Femur (tissue), 1 donor: ENCODE measurements at regions not wholly inside any gene's neighbourhood (a gene's known extent, or its start where the extent isn't known, plus 50 kb on each side); places are given as distances from the start of the nearest gene placed in this dataset.

ENCODE experiments used
- DNase-seq: peaks from one replicate; pipeline ENCODE4 v3.0.0-alpha.2; 2017

DNA sequence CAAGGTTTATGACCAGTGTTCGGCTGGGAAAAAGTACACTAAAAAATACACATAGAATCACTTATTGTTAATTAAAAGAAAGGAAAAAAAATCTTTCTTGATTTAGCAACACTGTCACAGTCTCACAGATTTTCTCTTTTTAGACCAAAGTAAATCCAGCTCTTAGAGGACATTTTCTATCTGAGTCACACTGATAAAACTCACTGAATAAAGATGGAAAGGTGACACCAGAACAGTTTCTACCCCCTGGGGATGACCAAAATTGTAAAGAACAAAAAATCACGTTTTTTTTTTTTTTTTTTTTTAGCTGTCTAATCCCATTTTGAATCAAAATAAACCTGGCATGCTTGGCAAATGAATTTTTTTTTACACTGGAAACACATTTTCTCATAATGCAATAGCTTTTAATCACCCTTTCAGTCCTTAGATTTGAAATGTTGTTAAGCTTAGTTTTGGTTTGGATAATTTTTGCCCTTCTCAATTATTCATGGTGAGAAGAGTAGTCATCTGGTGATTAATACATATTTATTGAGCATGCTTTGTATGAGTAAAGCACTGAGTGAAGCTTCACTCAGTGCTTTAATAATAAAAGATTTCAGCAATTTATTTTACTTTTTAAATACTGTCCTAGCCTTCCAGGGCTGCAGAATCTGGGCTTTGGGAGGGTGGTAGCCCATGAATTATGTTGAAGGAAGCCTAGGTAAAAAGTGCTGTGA, 886.3 kb downstream of the SLC4A3 start:
- DNase-seq: no peak

DNA sequence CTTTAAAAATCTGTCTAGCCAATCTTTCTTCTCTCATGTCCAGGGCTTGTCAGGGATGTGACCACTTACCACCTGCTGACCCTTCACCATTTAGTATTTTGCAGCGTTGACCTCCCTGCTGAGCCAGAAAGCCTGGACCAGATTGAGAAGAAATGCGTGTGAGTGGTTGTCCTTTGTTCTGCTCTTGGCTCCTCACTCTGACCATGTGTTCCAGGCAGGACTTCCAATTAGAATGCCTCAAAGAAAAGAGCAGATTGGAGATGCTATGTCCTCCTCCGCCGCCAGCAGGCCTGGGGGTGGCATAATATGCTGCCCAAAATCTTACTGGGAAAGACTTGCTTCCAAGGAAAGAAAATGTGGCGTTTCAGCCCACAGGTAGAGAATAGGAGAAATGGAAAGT, 894.1 kb downstream of the SLC4A3 start:
- DNase-seq: no peak

DNA sequence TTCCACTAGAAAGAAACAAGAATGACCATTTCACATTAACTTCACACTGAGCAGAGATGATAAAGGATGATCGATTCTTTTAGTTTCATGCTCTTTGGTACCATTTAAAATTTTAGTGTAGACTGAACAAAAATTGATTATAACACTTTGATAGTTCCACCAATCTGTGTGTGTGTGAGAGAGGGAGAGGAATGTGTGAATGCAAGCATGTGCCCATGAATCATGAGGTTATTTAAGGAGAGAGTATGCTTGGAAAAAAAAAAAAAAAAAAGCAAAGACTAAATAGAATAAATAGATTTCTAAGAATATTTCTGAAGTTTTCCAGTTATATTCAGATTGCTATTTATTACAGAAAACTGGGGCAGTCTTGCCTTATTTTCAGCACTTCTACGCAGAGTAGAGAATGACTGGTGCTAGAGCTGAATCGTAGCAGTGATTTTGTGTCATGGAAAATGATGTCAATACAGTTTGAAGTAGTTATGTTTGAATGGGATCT, 900.8 kb downstream of the SLC4A3 start:
- DNase-seq: no peak

DNA sequence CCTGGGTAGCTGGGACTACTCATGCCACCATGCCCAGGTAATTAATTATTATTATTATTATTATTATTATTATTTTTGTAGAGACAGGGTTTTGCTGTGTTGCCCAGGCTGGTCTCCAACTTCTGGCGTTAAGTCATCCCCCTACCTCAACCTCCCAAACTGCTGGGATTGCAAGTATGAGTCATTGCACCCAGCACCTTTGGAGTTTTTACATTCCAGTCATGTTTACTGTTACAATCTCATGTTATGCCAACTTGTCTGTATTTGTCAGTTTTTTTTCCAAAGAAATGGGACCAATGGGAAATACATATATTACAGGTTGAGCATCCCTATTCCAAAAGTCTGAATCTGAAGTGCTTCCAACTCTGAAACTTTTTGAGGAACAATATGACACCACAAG, 903.8 kb downstream of the SLC4A3 start:
- DNase-seq: no peak

DNA sequence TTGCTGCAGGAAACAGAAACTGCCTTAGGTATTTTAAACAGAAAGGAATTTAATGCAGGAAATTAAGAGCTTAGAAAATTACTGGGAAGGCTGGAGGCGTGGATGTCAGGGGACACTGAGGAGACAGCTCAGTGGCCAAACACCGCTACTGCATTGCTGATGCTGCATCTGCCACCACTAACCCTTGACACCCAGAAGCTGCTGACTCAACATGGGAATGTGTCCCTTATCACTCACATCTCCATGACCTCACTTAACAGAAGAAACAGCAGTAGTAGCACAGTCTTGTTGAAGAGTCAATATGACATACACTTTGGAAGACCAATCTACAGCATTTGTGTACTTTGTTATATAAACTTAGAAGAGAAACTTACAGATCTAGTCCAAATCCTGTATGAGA, 906.1 kb downstream of the SLC4A3 start:
- DNase-seq: no peak

DNA sequence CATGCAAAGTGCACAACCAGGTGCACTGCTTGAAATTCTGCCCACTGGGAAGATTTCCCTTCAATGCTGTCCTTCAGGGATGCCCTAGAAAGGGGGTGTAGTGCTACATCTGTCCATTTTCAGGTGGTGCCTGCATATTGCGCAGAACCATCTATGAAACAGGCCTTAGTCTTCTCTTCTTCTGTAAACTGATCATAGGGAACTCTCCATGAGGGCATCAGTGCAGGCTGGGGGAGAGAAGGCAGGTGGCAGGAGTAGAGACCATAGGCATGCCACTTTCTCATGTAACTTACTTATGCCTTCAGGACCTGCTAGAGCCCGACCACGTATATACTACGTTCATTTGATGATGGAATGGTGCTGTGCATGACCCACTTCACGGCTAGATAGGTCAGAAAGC, 912.1 kb downstream of the SLC4A3 start:
- DNase-seq: no peak

DNA sequence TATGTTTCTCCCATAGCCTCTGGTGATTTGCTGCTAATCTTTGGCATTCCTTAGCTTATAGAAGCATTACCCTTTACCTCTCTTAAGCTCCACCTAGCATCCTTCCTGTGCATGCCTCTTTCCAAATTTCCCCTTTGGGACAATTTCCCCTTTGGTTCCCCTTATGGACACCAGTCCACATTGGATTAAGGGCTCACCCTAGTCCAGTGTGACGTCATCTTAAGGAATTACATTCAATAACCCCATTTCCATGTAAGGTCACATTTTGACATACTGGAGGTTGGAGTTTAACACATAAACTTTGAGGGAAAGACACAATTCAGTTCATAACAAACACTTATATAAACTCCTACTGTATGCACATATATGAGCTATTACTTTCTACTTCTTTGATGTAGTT, 916.6 kb downstream of the SLC4A3 start:
- DNase-seq: no peak

DNA sequence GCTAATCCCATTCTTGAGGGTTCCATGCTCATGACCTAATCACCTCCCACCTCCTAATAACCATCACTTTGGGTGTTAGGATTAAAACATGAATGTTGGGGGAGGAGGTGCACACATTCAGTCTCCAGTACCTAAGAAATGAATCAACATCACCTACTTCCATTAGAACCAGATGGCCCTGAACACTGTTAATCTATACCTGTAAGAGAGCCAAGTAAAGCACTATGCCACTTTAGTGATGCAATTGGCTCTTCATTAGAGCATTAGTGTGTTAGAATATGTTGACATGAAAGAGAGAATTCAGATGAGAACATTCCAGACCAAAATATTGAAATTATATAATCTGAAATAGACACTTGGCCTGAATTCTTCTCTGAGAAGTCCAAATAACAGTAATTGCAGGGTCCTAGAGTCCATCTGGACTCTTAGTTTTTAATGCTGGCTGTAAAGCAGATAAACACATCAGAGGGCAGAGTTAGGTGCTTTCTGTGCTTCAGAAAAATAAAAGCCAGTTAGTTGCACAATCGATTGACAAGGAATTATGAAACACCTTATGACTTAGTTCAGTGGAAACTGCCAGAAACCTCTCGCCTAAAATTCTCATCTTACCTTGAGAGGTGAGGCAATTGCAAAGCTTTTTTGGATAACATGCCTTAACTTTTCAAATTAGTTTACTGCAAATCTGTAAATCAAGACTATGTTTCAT, 923.7 kb downstream of the SLC4A3 start:
- DNase-seq: no peak

DNA sequence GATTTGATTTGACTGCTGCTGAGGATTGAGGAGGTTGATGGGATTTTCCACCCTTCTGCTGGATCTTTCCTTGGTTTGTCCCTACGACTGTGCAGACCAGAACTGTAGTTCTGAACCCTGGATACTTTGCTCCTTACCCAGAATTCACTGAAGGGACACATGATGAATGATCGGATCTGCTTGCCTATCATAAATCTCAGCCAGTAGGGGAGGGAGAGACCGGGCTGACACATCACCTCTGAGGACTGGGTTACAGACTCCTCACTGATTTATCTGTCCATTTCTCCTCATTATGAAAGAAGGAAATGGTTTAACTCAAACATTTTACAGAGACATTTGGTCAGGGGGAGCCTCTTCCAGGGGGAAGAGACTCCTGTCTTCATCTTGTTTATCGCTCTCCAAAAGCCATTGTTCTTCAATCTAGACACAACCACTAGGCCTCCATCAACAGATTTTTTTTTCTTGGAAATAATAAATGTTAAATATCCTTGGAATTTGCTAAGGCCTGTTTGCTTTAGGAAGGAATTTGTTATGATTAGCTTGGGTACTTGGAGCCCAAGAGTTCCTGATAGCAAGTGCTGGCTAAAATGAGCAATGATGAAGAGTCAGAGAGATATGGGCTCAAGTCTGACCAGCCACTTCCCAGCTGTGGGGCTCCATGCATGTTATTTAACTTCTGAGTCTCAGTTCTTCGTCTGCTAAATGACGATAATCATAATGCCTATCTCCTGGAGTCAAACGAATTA, 925.5 kb downstream of the SLC4A3 start:
- no peak for DNase-seq

DNA sequence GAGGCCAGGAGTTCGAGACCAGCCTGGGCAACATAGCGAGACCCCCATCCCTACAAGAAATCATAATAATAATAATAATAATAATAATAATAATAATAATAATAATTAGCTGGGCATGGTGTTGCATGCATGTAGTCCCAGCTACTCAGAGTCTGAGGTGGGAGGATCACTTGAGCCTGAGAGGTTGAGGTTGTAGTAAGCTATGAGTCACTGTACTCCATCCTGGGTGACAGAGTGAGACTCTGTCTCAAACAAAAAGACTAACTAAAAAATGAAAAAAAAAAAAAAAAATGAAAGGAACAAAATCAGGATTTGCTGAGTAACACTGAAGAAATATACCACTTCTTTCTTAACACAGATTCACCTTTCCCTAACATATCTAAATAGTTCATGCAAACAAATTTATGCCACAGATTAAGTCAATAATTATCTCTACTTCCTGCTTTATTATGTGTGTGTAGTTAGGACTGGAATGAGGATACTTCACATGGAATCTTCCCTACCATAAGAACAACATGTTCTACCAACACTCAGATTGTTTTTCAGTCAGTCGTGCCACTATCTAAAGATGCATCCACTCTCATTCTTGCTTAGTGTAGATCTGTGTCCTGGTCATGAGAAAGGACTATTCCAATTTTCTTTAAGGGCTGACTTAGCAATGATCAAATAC, 928.7 kb downstream of the SLC4A3 start:
- no peak for DNase-seq

DNA sequence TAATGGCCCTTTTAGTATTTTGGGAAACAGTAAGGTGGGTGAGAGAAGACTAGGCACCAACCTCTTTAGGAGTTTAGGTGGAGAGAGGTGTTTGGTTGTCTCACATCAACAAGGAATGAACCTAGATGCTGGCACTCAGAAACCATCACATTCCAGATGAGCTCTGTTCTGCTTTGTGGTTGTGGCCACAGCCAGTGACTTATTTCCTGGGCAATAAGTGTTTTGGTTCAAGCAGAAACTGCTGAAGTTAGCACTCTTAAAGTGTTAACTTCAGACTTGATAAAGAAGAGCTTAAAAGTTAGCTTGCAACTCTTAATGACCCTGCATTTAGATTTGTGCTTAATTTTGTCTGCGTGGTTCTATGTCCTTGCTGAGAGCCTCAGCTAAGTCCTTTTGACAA, 929.2 kb downstream of the SLC4A3 start:
- DNase-seq: no peak

DNA sequence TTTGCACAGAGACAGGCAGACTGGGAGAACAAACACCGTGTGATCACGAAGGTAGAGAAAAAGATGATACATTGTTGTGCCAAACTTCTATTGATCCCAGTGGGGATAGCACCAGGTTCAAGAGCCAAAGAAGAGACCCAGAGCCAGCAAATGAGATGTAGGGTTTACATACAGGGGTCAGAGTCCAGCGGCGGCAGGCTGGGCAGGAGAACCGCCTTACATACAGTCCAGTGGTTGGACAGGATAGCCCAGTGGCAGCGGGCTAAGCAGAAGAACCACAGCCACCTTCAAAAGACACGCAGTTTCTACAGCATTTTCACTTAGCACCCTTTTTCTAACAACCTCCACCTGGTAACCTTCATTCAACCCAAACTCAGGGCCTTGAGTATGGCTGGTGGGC, 932.8 kb downstream of the SLC4A3 start:
- DNase-seq: no peak

DNA sequence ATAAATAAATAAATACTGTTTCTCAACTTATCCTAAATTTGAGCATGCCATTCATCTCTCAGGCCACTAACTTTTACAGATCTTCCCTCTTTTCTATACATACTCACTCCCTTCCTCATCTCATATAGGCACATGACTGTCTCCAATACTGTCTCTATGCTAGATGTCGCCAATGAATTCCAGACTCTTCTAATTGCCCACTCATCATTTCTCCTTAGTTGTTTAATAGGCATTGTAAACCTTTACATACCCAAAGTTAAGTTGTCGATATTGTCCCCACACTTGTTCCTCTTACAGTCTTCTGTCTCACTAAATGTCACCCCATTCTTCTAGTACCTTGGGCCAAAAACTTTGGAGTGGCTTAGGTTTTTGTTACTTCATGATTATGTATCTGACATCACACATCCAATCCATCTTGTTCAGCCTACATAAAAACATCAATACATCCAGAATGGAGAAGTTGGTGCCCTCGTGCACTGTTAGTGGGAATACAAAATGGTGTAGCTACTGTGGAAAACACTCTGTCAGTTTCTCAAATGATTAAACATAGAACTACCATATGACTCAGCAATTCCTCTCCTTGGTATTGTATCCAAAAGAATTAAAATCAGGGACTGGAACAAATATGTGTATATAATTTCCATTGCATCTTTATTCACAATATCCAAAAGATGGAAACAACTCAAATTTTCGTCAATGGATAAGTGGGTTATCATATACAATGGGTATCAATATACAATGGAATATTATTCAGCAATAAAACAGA, 935.1 kb downstream of the SLC4A3 start:
- no peak for DNase-seq

DNA sequence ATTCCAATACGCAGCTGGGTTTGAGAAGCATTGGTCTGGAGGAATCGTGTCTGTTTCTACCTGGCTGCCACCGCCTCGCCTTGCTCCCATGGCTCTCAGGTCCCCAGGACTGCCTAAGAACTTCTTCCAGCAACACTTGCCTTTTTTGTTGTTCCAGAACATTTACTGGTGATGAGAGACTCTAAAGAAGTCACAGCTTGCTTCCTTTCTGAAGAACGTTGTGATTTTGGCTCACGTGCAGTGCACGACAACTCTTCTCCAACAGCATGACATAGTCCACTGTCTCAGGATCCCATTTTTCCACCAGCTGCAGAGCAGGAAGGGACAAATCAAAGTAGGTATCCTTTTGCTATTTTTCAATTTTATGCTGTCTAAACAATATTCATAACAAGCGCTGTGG, 940.9 kb downstream of the SLC4A3 start:
- DNase-seq: peak; percentile 43

DNA sequence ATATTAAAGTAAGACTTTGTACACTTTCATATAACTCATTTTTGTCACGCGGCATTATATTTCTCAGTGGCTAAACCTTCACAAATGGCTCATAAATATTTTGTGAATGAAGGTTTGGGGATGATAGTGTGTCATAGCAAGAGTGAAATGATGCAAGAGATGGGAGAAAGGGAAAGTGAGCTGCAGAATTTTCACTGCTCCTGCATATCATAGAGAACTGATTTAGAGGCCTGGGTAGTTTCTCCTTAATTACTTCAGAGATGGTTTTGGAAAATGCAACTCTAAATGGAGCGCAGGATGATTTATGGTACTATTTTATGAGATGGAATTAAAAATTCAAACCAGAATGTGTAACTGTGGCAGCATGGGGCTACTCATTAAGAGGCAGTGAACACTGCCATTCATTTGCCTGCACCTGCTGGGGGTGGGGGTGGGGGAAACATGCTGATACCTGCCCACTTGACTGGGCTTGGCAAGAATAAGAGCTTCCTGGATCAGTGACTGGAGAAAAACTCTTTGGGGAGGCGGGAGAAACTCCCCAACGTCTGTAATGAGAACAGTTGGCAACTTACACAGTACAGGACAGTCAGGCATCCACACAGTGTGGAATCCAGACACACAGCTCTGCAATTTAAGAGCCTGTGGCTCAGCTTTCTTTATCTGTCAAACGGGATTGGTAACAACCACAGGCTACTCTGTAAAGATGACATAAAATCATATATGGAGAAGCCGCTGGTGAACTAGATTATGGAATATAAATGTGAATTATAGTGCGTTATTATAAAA, 941.9 kb downstream of the SLC4A3 start:
- no peak for DNase-seq

DNA sequence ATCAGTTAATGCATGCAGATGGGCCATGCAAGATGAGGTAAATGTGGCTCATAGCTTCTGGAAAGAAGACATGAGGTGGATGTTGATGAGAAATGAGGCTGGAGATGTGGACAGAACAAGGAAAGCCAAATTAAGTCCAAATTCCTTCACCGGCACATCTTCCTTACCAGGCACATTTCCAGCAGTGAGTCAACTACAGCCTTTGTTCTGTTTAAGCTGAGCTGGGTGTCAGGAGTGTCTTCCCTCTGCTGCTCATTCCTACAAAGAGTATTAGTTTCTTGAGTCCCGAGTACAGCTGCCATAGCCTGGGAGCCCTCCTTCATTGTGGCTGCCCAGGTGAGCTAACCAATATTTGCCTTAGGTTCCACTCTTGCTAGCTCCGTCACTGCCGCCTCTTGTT, 945.0 kb downstream of the SLC4A3 start:
- DNase-seq: no peak

DNA sequence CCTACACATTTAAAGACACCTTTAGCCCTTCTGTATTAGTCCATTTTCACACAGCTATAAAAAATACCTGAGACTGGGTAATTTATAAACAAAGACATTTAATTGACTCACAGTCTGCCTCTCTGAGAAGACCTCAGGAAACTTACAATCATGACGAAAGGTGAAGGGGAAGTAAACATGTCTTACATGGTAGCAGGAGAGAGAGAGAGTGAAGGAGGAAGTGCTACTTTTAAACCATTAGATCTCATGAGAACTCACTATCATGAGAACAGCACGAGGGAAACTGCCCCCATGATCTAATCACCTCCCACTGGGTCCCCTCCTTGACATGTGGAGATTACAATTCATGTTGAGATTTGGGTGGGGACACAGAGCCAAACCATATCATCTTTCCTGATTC, 946.6 kb downstream of the SLC4A3 start:
- DNase-seq: no peak

DNA sequence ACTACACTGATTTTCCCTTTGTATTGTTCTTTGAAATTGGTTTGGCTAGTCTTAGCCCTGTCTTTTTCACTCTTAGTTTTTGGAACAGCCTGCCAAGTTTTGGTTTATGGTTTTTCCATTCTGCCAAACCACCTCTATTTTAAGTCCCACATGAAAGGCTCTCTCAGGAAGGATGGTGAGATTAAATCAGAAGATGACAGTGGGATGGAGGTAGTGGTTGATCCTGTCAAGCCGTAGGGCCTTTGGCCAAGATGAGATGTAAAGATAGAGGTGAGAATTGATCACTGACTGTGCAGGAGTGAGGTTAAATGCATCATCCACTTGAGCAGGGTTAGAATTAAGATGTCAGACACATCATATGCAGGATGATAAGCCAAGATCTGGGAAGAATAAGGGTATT, 948.5 kb downstream of the SLC4A3 start:
- no peak for DNase-seq

DNA sequence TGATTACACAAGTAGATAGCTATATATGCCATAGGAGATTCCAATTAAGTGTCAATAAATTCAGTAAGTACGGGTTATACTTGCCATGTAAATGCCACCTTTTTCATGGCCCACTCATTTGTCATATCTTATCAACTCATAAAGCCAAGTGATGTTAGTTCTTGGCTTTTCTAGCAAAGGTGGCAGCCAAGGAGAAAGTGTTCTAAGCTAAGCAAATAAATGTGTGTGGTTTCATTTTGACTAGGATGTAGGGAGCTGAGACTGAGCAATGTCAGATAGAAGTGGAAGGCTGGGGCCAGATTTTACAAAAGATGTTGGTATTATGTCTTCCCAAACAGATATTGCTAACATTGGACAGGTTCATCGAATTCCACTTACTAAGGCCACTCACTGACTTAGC, 952.0 kb downstream of the SLC4A3 start:
- no peak for DNase-seq

DNA sequence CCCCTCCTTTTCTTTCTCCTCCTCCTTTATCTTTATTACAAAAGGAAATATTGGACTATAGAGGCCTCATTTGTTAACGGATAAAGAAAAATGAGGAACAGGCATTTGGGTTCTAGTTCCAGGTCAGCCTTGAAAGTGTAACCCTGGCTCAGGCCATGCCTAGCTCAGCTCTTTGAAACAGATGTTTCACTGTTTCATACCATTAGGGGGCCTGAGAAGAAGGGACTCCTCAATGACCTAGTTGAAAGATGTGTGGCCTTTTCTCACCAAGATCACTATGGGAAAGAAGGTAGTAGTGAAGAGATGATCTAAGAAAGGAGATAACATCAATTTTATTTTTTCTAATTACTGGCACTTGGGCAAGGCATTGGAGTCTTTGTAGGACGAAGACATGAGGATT, 952.7 kb downstream of the SLC4A3 start:
- DNase-seq: no peak

DNA sequence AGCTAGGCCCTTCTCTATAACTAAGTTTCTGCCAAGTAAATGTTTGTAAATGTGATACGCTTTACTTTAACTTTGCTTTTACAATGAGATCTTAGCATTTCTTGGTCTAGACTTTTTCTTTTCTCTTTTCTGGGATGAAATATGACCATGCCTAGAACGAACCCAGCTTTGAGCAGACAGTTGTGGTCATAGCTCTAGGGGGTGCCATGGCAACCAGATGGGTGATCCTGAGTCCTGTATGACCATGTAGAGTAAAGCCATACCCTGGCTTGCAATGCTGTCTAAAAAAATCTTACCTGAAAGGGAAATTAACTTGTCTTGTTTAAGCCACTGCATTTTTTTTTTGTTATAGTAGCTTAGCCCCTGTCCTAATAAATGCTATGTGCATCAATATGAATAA, 956.3 kb downstream of the SLC4A3 start:
- DNase-seq: no peak

DNA sequence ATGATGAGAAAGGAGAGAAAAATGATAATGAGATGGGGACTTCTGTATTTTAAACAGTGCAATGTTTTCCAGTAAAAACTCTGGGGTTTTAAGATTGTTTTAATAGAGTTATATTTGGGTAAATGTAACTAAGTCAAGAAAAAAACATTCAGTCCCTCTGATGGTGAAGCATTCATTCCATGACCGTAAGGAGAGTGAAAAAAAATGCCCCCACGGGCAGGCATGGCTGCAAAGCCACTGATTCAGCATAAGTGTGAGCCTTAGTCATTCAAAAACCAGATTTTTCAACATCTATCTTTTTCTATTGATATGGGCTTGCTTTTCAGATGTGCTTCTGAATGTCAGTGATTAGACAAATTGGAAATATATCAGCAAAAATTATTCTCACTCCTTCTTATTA, 957.8 kb downstream of the SLC4A3 start:
- no peak for DNase-seq
